DOHH2 (cell line): ENCODE measurements at regions not wholly inside any gene's neighbourhood (a gene's known extent, or its start where the extent isn't known, plus 50 kb on each side); places are given as distances from the start of the nearest gene placed in this dataset.

Experiments used
- EZH2phosphoT487 ChIP-seq: fragments of 200-600 bp; sonication (generic); IDR thresholded peaks from 2 replicates; pipeline ENCODE4 v1.6.1; 2017; ENCODE audit warnings: borderline replicate concordance, mild to moderate bottlenecking, antibody characterized with exemption, low read length, moderate library complexity, mixed read lengths
- TF ChIP-seq, protein P1 (sequence below): fragments of 200-600 bp; sonication (generic); IDR thresholded peaks from one replicate; pipeline ENCODE4 v1.5.1; 2014; ENCODE audit warnings: antibody characterized with exemption, mild to moderate bottlenecking, low read depth, low read length; ENCODE audit not compliant: poor library complexity, severe bottlenecking

DNA sequence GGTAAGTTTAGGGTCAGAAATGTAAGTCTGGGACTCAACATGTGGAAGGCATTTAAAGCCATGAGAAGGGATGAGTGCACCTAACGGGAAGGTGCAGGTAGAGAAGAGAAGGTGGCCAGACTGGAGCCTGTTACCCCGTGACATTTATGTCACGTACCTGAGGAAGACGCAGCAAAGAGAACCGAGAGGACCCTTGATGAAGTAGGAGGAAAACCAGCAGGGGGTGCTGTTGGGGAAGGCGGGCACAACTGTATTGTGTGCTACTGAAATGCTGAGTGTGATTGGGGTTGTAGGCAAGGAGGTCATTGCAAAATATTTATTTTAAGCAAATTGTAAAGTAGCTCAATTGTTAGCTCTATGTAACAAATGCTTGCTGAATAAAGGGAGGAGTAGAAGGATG lies 338.2 kb upstream of the PRKCQ start:
- TF ChIP-seq, protein P1, sequence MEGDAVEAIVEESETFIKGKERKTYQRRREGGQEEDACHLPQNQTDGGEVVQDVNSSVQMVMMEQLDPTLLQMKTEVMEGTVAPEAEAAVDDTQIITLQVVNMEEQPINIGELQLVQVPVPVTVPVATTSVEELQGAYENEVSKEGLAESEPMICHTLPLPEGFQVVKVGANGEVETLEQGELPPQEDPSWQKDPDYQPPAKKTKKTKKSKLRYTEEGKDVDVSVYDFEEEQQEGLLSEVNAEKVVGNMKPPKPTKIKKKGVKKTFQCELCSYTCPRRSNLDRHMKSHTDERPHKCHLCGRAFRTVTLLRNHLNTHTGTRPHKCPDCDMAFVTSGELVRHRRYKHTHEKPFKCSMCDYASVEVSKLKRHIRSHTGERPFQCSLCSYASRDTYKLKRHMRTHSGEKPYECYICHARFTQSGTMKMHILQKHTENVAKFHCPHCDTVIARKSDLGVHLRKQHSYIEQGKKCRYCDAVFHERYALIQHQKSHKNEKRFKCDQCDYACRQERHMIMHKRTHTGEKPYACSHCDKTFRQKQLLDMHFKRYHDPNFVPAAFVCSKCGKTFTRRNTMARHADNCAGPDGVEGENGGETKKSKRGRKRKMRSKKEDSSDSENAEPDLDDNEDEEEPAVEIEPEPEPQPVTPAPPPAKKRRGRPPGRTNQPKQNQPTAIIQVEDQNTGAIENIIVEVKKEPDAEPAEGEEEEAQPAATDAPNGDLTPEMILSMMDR, result peak; percentile 86
- TF ChIP-seq EZH2phosphoT487, result no peak
